GM13977 (cell line): ENCODE measurements at regions not wholly inside any gene's neighbourhood (a gene's known extent, or its start where the extent isn't known, plus 50 kb on each side); places are given as distances from the start of the nearest gene placed in this dataset.

Source experiments
- DNase-seq: peaks from one replicate; pipeline ENCODE4 v3.0.0; 2012; ENCODE audit warnings: low spot score
- CTCF ChIP-seq: IDR thresholded peaks from 2 replicates; pipeline ENCODE4 v1.5.1; 2012; ENCODE audit warnings: mild to moderate bottlenecking, control low read depth; ENCODE audit not compliant: insufficient read depth; ENCODE audit errors: extremely low read depth, missing control alignments
- in situ Hi-C: fragments of 300-500 bp; cut with MboI; formaldehyde crosslinking; loops from one replicate; pipeline ENCODE4 v1.12.0; 2022; ENCODE audit warnings: low sequenced_read_pairs, low pct_unique_long_range_greater_than_20kb, mixed read lengths, inconsistent platforms; ENCODE audit not compliant: unreplicated experiment

GRCh38 chr12:92993259-92993658 lies 64.2 kb upstream of the EEA1 start:
- no peak for TF ChIP-seq CTCF
- in situ Hi-C loops, result loop anchor here (25.0 kb wide), 1 partner anchor 1119 kb away; no protein-coding TSS in a partner anchor
- DNase-seq, result no peak

- no peak for DNase-seq
- TF ChIP-seq CTCF, result no peak
- in situ Hi-C loops, result loop anchor here (25.0 kb wide), 1 partner anchor 1117 kb away; no protein-coding TSS in a partner anchor
Measured at GRCh38 chr12:92995258-92995903, 66.3 kb upstream of the EEA1 start.

- no peak for DNase-seq
- no peak for TF ChIP-seq CTCF
- in situ Hi-C loops, result no loop called here
Measured at GRCh38 chr12:93000026-93000425, 70.9 kb upstream of the EEA1 start.

- in situ Hi-C loops, result no loop called here
- DNase-seq, result no peak
- no peak for TF ChIP-seq CTCF
Measured at GRCh38 chr12:93001407-93001806, 72.3 kb upstream of the EEA1 start.

- no peak for TF ChIP-seq CTCF
- no peak for DNase-seq
- in situ Hi-C loops, result no loop called here
Measured at GRCh38 chr12:93002293-93003054, 73.4 kb upstream of the EEA1 start.

GRCh38 chr12:93003531-93004239 lies 74.6 kb upstream of the EEA1 start:
- no peak for TF ChIP-seq CTCF
- in situ Hi-C loops, result no loop called here
- no peak for DNase-seq
